CD4-positive, alpha-beta memory T cell (primary cell): ENCODE measurements at regions not wholly inside any gene's neighbourhood (a gene's known extent, or its start where the extent isn't known, plus 50 kb on each side); places are given as distances from the start of the nearest gene placed in this dataset.

Experiments used
- CTCF ChIA-PET: fragments of 350-600 bp; sonication (Branson Sonifier 250); formaldehyde crosslinking; loops from one replicate; lab custom pipeline; 2021; ENCODE audit warnings: inconsistent platforms; ENCODE audit not compliant: partially characterized antibody; lab: Charles Lee
- POLR2A ChIA-PET: fragments of 350-600 bp; sonication (Branson Sonifier 250); formaldehyde crosslinking; loops from one replicate; lab custom pipeline; 2021; ENCODE audit not compliant: partially characterized antibody; lab: Charles Lee
- DNase-seq, 5 donors: peaks; one replicate each; pipeline versions ENCODE4 v3.0.0 to v3.0.0-alpha.2; 2020 to 2022; ENCODE audit warnings: mixed read lengths in 1 of 5
- H3K27ac ChIP-seq: one replicate; pipeline ENCODE4 v1.7.0; 2013; ENCODE audit warnings: low read depth, low read length
- H3K27me3 ChIP-seq: 2 replicates; pipeline ENCODE4 v1.7.0; 2013; ENCODE audit warnings: mild to moderate bottlenecking, low read length, moderate library complexity; ENCODE audit not compliant: insufficient read depth
- H3K36me3 ChIP-seq: 2 replicates; pipeline ENCODE4 v1.7.0; 2013; ENCODE audit warnings: mild to moderate bottlenecking, low read length, moderate library complexity; ENCODE audit not compliant: insufficient read depth
- H3K4me1 ChIP-seq: 2 replicates; pipeline ENCODE4 v1.7.0; 2013; ENCODE audit warnings: mild to moderate bottlenecking, low read length, moderate library complexity; ENCODE audit not compliant: insufficient read depth
- H3K4me3 ChIP-seq, 2 donors: one replicate each; pipeline ENCODE4 v1.7.0; 2013; ENCODE audit warnings: low read length in 2 of 2, mild to moderate bottlenecking in 1 of 2
- H3K9me3 ChIP-seq, 2 donors: one replicate each; pipeline ENCODE4 v1.7.0; 2013; ENCODE audit warnings: low read length in 2 of 2, control low read depth in 1 of 2; ENCODE audit not compliant: control insufficient read depth in 1 of 2
- H3K27ac Mint-ChIP-seq, 7 donors: one replicate each; pipeline ENCODE4 v1.8.0; 2020 to 2021; ENCODE audit warnings: mixed read lengths in 7 of 7, mild to moderate bottlenecking in 6 of 7, inconsistent platforms in 3 of 7, moderate library complexity in 3 of 7
- H3K27me3 Mint-ChIP-seq, 2 donors: one replicate each; pipeline ENCODE4 v1.8.0; 2020 to 2021; ENCODE audit warnings: mixed read lengths in 2 of 2
- H3K36me3 Mint-ChIP-seq, 2 donors: one replicate each; pipeline ENCODE4 v1.8.0; 2020 to 2021; ENCODE audit warnings: mixed read lengths in 2 of 2, inconsistent platforms in 1 of 2, mild to moderate bottlenecking in 1 of 2
- H3K4me1 Mint-ChIP-seq, 4 donors: one replicate each; pipeline ENCODE4 v1.8.0; 2020 to 2021; ENCODE audit warnings: mixed read lengths in 4 of 4, mild to moderate bottlenecking in 1 of 4
- H3K4me3 Mint-ChIP-seq, 8 donors: one replicate each; pipeline ENCODE4 v1.8.0; 2020 to 2021; ENCODE audit warnings: mixed read lengths in 8 of 8, mild to moderate bottlenecking in 7 of 8, moderate library complexity in 6 of 8, inconsistent platforms in 3 of 8
- H3K9me3 Mint-ChIP-seq, 8 donors: one replicate each; pipeline ENCODE4 v1.8.0; 2020 to 2021; ENCODE audit warnings: mixed read lengths in 8 of 8, mild to moderate bottlenecking in 5 of 8, inconsistent platforms in 3 of 8, moderate library complexity in 1 of 8
- intact Hi-C: fragments of 100-400 bp; cut with micrococcal nuclease; formaldehyde crosslinking; loops from one replicate; pipeline ENCODE4 v1.15.1; 2023

GRCh38 chrX:42050345-42050744, 127.0 kb upstream of the CASK start:
- DNase-seq, result no peak
- Histone ChIP-seq H3K9me3 (no peaks in the 10 kb centered on the region), H3K27ac (no peak overlapping the region), H3K27me3 (no peaks in the 10 kb centered on the region), H3K4me1 (no peaks in the 10 kb centered on the region), H3K4me3 (no peak overlapping the region), H3K36me3 (no peaks in the 10 kb centered on the region)
- intact Hi-C loops, result no loop called here
- ChIA-PET POLR2A (no interaction called here), CTCF (no interaction called here)
- Mint-ChIP-seq H3K27ac (no peak overlapping the region), H3K27me3 (no peaks in the 10 kb centered on the region), H3K36me3 (no peaks in the 10 kb centered on the region), H3K4me3 (no peak overlapping the region), H3K4me1 (peaks cover 0 to 1% (median 0%) of the 10 kb centered on the region in 4 donors), H3K9me3 (peaks cover 0 to 2% (median 0%) of the 10 kb centered on the region in 8 donors)

- H3K4me3 ChIP-seq, result no peak overlapping the region
- Mint-ChIP-seq H3K4me3 (no peak overlapping the region), H3K27me3 (no peaks in the 10 kb centered on the region), H3K9me3 (peaks cover 0 to 2% (median 0%) of the 10 kb centered on the region in 8 donors), H3K27ac (no peak overlapping the region), H3K4me1 (peaks cover 0 to 1% (median 0%) of the 10 kb centered on the region in 4 donors), H3K36me3 (no peaks in the 10 kb centered on the region)
- ChIA-PET CTCF (no interaction called here), POLR2A (no interaction called here)
- intact Hi-C loops, result loop anchor here (10.0 kb wide), 1 partner anchor 513 kb away; no protein-coding TSS in a partner anchor
- DNase-seq, result no peak
- no peaks in the 10 kb centered on the region for H3K36me3 ChIP-seq
- H3K4me1 ChIP-seq, result no peaks in the 10 kb centered on the region
- H3K27me3 ChIP-seq, result no peaks in the 10 kb centered on the region
- no peaks in the 10 kb centered on the region for H3K9me3 ChIP-seq
- no peak overlapping the region for H3K27ac ChIP-seq
Measured at GRCh38 chrX:42047886-42048285, 124.5 kb upstream of the CASK start.

- DNase-seq, result no peak
- Mint-ChIP-seq H3K27me3 (no peaks in the 10 kb centered on the region), H3K27ac (no peak overlapping the region), H3K9me3 (peaks cover 0 to 5% (median 1%) of the 10 kb centered on the region in 8 donors), H3K4me1 (peaks cover 0 to 4% (median 1%) of the 10 kb centered on the region in 4 donors), H3K4me3 (no peak overlapping the region), H3K36me3 (no peaks in the 10 kb centered on the region)
- intact Hi-C loops, result no loop called here
- Histone ChIP-seq H3K4me3 (no peak overlapping the region), H3K36me3 (no peaks in the 10 kb centered on the region), H3K9me3 (no peaks in the 10 kb centered on the region), H3K27me3 (no peaks in the 10 kb centered on the region), H3K4me1 (no peaks in the 10 kb centered on the region), H3K27ac (no peak overlapping the region)
- CTCF ChIA-PET, result no interaction called here
- POLR2A ChIA-PET, result no interaction called here
Measured at GRCh38 chrX:42028109-42028508, 104.8 kb upstream of the CASK start.

GRCh38 chrX:42027367-42028000, 104.1 kb upstream of the CASK start:
- POLR2A ChIA-PET, result no interaction called here
- Histone ChIP-seq H3K36me3 (no peaks in the 10 kb centered on the region), H3K9me3 (no peaks in the 10 kb centered on the region), H3K27me3 (no peaks in the 10 kb centered on the region), H3K4me1 (no peaks in the 10 kb centered on the region), H3K27ac (no peak overlapping the region), H3K4me3 (no peak overlapping the region)
- H3K9me3 Mint-ChIP-seq, result peaks cover 0 to 5% (median 0%) of the 10 kb centered on the region in 8 donors
- CTCF ChIA-PET, result no interaction called here
- no peaks in the 10 kb centered on the region for H3K36me3 Mint-ChIP-seq
- DNase-seq, result no peak
- intact Hi-C loops, result no loop called here
- peaks cover 0 to 4% (median 1%) of the 10 kb centered on the region in 4 donors for H3K4me1 Mint-ChIP-seq
- H3K4me3 Mint-ChIP-seq, result no peak overlapping the region
- no peak overlapping the region for H3K27ac Mint-ChIP-seq
- H3K27me3 Mint-ChIP-seq, result no peaks in the 10 kb centered on the region

GRCh38 chrX:42025861-42026260, 102.5 kb upstream of the CASK start:
- H3K27ac Mint-ChIP-seq, result no peak overlapping the region
- no peak overlapping the region for H3K4me3 Mint-ChIP-seq
- no peaks in the 10 kb centered on the region for H3K9me3 ChIP-seq
- intact Hi-C loops, result no loop called here
- ChIA-PET CTCF (no interaction called here), POLR2A (no interaction called here)
- H3K9me3 Mint-ChIP-seq, result peaks cover 0 to 5% (median 0%) of the 10 kb centered on the region in 8 donors
- no peaks in the 10 kb centered on the region for H3K27me3 Mint-ChIP-seq
- no peaks in the 10 kb centered on the region for H3K36me3 Mint-ChIP-seq
- DNase-seq, result no peak
- H3K4me1 ChIP-seq, result peaks cover 2% of the 10 kb centered on the region
- no peak overlapping the region for H3K4me3 ChIP-seq
- H3K27me3 ChIP-seq, result no peaks in the 10 kb centered on the region
- no peaks in the 10 kb centered on the region for H3K36me3 ChIP-seq
- H3K4me1 Mint-ChIP-seq, result peaks cover 2 to 6% (median 5%) of the 10 kb centered on the region in 4 donors
- no peak overlapping the region for H3K27ac ChIP-seq

GRCh38 chrX:42023122-42023521, 99.8 kb upstream of the CASK start:
- Mint-ChIP-seq H3K4me1 (peaks cover 10 to 18% (median 16%) of the 10 kb centered on the region in 4 donors), H3K4me3 (no peak overlapping the region), H3K27ac (no peak overlapping the region), H3K27me3 (no peaks in the 10 kb centered on the region), H3K9me3 (peaks cover 0 to 3% (median 0%) of the 10 kb centered on the region in 8 donors), H3K36me3 (no peaks in the 10 kb centered on the region)
- Histone ChIP-seq H3K27ac (no peak overlapping the region), H3K36me3 (no peaks in the 10 kb centered on the region), H3K4me3 (no peak overlapping the region), H3K9me3 (no peaks in the 10 kb centered on the region), H3K4me1 (peaks cover 17% of the 10 kb centered on the region), H3K27me3 (no peaks in the 10 kb centered on the region)
- ChIA-PET POLR2A (no interaction called here), CTCF (interaction anchor here (0.7 kb wide), 1 partner anchor 80 kb away, joined by 3 read pairs; no protein-coding TSS in a partner anchor)
- DNase-seq, result no peak
- intact Hi-C loops, result no loop called here

- peaks cover 17% of the 10 kb centered on the region for H3K4me1 ChIP-seq
- no peaks in the 10 kb centered on the region for H3K36me3 ChIP-seq
- CTCF ChIA-PET, result no interaction called here
- peaks cover 10 to 18% (median 15%) of the 10 kb centered on the region in 4 donors for H3K4me1 Mint-ChIP-seq
- no peak overlapping the region for H3K4me3 ChIP-seq
- H3K27ac Mint-ChIP-seq, result no peak overlapping the region
- H3K27ac ChIP-seq, result no peak overlapping the region
- no peak overlapping the region for H3K4me3 Mint-ChIP-seq
- no peaks in the 10 kb centered on the region for H3K27me3 Mint-ChIP-seq
- H3K9me3 ChIP-seq, result no peaks in the 10 kb centered on the region
- no peaks in the 10 kb centered on the region for H3K36me3 Mint-ChIP-seq
- H3K27me3 ChIP-seq, result no peaks in the 10 kb centered on the region
- POLR2A ChIA-PET, result no interaction called here
- H3K9me3 Mint-ChIP-seq, result peaks cover 0 to 3% (median 0%) of the 10 kb centered on the region in 8 donors
- intact Hi-C loops, result no loop called here
- DNase-seq, result no peak
Measured at GRCh38 chrX:42022158-42022557, 98.8 kb upstream of the CASK start.
